ENCODE measurements at regions not wholly inside any gene's neighbourhood (a gene's known extent, or its start where the extent isn't known, plus 50 kb on each side); places are given as distances from the start of the nearest gene placed in this dataset.
A peak's percentile ranks its signal among the peaks of the same experiment; 100 is the strongest.
"Not testable (repeated sequence)": the region's sequence is repeated elsewhere in the genome, so short reads cannot be mapped to it uniquely, and the experiment has no call there.

DNA sequence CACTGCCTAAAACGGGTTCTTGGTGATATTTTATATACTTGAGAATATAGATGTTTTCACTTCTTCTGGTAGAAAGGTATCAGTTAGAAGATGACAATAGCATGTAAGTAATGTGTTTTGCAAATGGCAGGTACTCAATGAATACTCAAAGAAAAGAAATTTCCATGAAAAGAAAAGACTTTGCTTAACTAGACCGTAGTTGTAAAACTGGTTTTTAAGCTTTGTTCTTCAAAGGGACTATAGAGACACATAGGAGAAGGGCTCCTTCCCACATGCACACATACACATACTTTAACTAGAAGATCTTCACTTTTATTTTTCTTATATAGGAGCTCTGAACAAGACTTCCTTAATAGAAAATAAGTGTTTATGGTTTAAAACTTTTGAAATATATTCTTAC lies 215.3 kb upstream of the RND3 start:
- no peak for DNase-seq (ENCODE audit: low spot score)

- no peak for DNase-seq (ENCODE audit: low spot score)
Measured at GRCh38 chr2:150700666-150701580, 213.5 kb upstream of the RND3 start.

DNA sequence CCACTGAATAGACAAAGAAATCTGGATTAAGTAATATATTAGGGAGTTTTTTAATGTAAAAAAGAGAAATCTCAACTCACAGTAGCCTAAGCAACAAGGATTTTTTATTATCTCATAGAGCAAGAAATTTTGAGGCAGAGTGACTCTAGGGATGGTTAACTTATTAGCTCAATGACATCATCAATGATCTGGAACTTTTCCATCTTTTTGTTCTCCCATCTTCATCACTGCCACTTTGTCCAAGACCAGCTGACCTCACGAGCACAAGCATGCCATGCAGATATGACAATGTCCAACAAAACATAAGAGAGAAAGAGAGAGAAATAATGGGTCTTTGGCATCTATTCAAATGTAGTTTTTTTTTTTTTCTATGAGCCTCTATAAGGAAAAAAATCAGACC lies 211.8 kb upstream of the RND3 start:
- no peak for DNase-seq (ENCODE audit: low spot score)

DNA sequence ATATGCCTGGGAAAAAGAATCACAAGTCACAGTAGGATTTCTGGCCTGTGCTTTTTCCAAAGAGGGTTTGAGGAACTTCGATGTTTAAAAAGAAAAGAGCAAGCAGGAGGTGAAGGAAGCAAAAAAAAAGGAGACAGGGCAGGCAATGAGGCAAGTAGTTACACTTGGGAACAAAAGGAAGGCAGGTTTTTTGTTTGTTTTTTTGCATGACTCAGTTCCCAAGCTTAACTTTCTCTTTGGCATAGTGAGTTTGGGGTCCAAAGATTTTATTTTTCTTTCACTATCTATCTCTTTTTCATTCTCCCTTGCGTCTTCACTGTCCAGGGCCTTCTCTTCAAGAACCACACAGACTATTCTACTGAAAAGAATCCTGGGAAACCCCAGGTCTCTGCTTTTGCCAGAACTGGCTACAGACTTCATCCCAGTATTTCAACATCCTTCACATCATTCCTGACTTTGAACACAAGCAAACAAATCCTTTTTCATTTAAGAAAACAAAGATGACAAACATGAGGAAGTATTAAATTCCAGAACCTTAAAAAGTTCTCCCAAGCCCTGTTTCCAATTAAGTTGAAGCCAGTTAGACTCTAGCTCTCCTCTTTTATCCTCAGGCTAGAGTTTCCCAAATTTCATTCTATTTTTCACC lies 210.7 kb upstream of the RND3 start:
- DNase-seq (ENCODE audit: low spot score) = no peak

GRCh38 chr2:150697596-150697995 lies 210.1 kb upstream of the RND3 start:
- no peak for DNase-seq (ENCODE audit: low spot score)

DNA sequence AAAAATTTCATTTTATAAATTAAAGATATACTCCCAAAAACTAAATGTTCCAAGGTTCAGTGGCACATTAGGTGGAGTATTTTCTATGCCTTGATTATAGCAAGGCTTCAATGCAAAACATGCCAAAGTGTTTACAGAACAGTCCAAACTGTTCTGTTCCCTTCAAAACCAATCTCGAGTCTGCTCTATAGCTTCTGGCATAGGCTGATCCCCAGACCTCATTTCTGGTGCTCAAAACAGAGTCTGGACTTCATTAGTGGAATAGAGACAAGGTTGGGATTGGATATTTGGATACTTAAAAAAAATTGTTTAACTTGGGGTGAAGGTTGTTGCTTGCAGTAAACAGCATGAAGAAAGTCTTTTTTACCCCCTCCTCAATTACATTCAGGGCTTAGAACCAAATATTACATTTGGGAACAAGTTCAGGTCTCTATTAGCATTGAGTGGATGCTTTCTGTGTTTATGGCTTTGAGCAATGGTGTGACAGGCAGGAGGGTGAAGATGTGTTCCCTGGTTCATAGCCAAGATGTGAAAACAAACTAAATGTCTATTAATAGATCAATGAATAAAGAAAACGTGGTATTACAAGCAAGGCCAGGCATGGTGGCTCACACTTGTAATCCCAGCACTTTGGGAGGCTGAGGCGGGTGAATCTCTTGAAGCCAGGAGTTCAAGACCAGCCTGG lies 208.1 kb upstream of the RND3 start:
- DNase-seq (ENCODE audit: low spot score) = no peak

DNA sequence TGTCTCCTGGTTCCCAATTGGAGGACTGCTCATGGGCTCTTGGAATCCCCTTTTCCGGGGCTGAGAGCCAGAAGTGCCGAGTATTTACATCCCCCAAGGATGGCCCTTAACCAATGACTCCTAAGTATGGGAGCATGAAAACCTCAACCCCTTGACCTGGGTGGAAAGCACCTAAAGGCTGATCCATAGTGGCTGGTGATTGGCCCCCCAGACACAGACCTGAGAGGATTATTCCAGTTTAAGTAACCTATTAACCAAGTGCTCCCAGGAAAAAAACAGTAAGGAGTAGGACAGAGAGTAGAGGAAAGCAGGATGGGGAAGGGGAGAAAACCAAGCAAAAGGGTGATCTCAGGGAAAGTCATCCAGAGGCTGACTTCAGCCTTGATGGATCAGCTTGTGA lies 206.1 kb upstream of the RND3 start:
- no peak for DNase-seq (ENCODE audit: low spot score)

GRCh38 chr2:150690870-150691269 lies 203.4 kb upstream of the RND3 start:
- DNase-seq (ENCODE audit: low spot score) = no peak

GRCh38 chr2:150690261-150690660 lies 202.8 kb upstream of the RND3 start:
- DNase-seq (ENCODE audit: low spot score) = peak; percentile 13

- no peak for DNase-seq (ENCODE audit: low spot score)
Measured at GRCh38 chr2:150689590-150689989, 202.1 kb upstream of the RND3 start.

- DNase-seq (ENCODE audit: low spot score) = no peak
Measured at GRCh38 chr2:150688016-150688415, 200.5 kb upstream of the RND3 start.

DNA sequence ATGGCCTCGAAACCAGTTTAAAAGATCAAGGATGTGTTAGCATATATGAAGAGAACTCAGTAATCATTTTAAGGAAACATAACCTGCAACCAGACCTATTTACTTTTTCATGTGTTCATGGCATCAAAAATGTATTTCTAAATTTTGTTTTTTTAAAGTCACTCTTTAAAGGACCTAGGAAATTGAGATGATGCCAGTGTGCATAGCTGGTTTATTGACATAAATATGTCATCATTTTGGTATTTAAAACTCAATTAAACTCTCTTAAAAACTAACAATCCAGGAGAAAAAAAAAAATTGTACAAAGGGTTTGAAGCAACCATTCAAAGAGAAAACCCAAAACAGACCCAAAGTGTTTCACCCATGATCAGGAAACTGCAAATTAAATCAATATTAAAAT lies 198.9 kb upstream of the RND3 start:
- no peak for DNase-seq (ENCODE audit: low spot score)

DNA sequence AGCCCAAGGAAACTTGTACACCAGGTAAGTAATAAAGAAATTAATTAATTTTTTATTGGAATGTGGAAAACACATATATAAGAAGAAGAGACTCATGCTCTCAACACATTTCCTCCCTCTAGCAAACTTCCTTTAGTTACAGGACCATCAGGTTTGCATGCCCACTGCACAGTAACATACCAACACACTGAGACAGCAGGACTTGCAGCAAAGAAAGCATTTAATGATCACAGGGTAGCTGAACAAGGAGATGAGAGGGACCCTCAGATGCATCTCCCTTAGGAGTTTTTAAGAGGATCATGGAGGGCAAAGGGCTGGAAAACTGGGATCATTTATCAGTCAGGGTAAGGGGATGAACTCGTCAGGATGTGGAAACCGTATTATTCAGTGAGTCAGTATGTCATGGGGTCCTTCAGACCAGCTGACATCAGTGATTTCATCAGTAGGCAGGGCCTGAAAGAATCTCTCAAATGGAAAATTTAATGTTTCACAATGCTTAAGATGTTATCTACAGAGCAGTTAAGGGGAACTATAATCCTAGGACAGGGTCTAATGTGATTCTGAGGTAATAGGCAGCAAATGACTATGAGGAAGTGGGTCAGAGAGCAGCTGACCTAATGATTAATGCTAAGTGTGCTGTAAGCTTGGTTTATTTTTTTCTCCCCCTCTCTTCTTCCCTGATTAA lies 193.8 kb upstream of the RND3 start:
- DNase-seq (ENCODE audit: low spot score) = no peak

DNA sequence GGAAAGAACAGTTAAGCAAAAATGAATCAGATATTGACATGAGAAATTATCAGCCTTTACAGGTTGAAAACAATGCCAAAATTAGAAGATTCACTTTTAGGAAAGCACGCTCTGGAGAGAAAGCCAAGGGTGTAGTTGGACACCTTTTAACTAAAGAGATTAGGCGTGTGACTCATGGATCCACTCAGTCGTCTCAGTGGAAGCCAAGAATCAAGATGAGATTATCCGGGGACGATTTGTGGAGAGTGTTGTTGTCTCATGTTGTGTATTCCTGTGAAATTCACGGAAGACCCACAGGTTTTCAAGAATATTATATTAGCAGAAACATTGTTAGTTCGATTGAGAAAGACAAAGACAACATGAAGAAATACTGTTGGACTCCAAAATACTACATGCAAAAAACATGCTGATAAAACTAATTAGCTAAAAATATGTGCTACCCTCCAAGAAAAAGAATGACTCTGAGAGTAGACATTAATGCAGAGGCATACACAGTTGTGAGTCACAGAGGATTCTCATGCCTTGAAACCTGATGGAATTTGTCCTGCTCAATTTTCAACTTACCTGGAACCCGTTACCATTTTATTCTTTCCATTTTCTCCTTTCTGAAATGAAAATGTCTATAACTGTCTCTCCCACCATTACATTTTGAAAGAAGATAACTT lies 192.1 kb upstream of the RND3 start:
- DNase-seq (ENCODE audit: low spot score) = no peak

- no peak for DNase-seq (ENCODE audit: low spot score)
Measured at GRCh38 chr2:150677551-150677950, 190.1 kb upstream of the RND3 start.

DNA sequence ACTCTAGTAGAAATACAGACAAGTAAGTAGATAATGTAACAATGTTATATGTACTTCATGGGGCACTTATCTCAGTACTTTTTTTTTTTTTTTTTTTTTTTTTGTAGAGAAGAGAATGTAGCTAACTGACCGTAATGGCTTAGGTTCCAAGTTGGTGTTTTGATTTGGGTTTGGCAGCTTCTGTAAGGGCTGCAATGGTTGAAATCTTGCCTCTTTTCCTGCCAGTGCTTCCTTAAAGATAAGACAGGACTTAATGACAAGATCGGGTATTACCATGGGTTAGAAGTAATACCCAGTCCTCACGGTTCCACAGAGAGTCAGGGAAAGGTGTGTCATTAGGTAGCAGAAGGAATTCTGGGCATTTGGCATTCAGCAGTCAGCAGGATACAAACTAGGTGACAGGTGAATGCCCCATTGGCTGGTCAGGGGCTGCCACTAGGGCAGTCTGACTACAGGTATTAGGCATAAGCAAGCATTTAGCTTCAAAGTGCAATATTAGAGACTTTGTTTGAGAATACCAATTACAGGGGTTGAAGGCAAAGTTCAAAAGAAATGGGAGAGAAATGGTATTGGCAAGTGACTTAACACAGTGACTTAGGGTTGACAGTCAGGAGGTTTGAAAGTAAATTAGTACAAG lies 189.4 kb upstream of the RND3 start:
- no peak for DNase-seq (ENCODE audit: low spot score)

GRCh38 chr2:150675807-150676206 lies 188.3 kb upstream of the RND3 start:
- DNase-seq (ENCODE audit: low spot score) = no peak

GRCh38 chr2:150674283-150674682 lies 186.8 kb upstream of the RND3 start:
- no peak for DNase-seq (ENCODE audit: low spot score)

DNA sequence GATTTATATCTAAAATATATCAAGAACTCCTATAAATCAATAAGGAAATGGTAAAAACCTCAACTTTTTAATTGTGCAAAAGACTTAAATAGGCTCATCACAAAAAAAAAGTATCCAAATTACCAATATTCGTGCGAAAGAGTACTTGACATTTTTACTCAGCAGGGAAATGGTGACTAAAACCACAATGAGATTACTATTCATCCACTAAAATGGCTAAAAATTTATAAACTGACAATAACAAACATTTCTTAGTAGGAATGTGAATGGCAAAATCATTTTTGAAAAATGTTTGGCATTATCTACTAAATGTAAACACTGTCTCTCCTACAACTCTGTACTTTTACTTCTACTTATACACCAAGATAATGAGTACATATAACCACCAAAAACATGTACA lies 184.8 kb upstream of the RND3 start:
- DNase-seq (ENCODE audit: low spot score) = no peak

DNA sequence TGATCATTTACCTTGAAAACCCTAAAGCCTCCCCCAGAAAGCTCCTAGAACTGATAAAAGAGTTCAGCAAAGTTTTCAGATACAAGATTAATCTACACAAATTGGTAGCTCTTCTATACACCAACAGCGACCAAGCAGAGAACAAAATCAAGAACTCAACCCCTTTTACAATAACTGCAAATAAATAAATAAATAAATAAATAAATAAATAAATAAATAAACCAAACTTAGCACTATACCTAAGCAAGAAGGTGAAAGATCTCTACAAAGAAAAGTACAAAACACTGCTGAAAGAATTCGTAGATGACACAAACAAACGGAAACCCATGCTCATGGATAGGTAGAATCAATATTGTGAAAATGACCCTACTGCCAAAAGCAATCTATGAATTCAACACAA lies 182.0 kb upstream of the RND3 start:
- no peak for DNase-seq (ENCODE audit: low spot score)

DNA sequence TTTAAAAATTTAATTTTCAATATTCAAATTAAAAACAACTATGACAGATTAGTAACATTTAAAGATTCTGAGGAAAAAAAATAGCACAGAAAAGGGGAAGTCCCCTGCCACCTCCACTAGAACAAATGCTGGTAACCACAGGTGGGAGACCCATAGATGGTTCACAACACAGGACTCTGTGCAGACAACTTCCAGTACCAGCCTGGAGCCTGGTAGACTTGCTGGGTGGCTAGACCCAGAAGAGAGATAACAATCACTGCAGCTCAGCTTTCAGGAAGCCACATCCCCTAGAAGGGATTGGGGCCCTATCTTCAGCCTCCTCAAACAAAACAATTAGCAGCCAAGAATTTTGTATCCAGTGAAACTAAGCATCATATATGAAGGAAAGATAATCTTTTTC lies 179.6 kb upstream of the RND3 start:
- not testable (repeated sequence) for DNase-seq (ENCODE audit: low spot score)

All from COLO829 (cell line).